ENCODE measurements at regions not wholly inside any gene's neighbourhood (a gene's known extent, or its start where the extent isn't known, plus 50 kb on each side); places are given as distances from the start of the nearest gene placed in this dataset.

DNA sequence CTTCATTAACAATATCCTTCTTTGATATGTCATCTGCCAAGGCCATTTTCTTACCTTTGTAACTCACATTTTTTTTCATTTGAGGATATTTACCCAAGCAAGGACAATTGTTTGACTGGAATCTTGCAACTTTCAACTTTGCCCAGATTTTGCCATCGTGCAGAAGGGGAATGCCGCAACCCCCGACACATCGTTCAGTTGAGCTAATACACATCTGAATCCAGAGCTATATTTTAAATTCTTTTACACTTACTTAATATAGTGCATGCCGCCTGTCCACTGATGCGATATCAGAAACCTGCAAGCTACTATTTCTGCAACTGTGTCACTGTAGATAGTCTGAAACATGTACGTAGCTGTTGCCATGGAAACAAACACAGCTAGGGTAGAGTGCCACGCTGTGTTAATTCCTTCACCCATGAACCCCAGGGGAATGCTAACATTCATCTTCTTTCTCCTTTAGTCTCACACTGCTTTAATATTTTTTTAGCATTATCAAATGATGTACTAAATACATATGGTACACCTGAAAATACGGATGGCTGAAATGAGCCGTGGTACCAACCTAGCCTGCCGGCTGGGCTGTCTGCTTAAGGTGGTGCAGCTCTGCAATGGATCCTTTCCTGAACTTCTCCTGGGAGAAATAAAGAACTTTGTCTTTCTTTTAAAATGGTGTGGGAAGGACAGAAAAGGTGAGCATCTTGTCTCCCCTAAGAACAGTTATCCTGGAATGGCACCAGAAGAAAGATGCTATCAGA, 77.0 kb upstream of the FOXN3 start:
- Histone ChIP-seq H3F3A (replicated peaks; ENCODE audit: insufficient read depth) (no peaks in the 10 kb centered on the region), H3K27me3 (ENCODE audit: insufficient read depth) (no peaks in the 10 kb centered on the region), H3K9me2 (no peaks in the 10 kb centered on the region), H2AFZ (ENCODE audit: low read depth) (no peak overlapping the region), H3K36me3 (replicated peaks in 1 of 2; ENCODE audit: control insufficient read depth in 1 of 2, insufficient read depth in 2 of 2, low read length in 1 of 2) (no peaks in the 10 kb centered on the region), H3K9ac (no peak overlapping the region), H3K4me3 (ENCODE audit: low read depth in 2 of 2, low read length in 1 of 2) (no peak overlapping the region), H3K79me2 (ENCODE audit: insufficient read depth) (no peaks in the 10 kb centered on the region), H3K9me3 (no peaks in the 10 kb centered on the region), H3K4me1 (ENCODE audit: control insufficient read depth in 1 of 2, insufficient read depth in 2 of 2, low read depth in 1 of 2, low read length in 1 of 2) (peaks cover 0 to 8% of the 10 kb centered on the region in 2 experiments; a peak in 2 of 4 replicates), H3K4me2 (no peak overlapping the region), H3K27ac (ENCODE audit: low read depth in 2 of 2, low read length in 1 of 2) (no peak overlapping the region), H4K20me1 (ENCODE audit: insufficient read depth) (no peaks in the 10 kb centered on the region)
- no peak for TF ChIP-seq FOXM1 (IDR thresholded peaks at IDR 0.05; ENCODE audit: low read depth)
- no peak for TF ChIP-seq MAX (IDR thresholded peaks at IDR 0.05; ENCODE audit: low read depth)
- no peak for TF ChIP-seq USF1 (IDR thresholded peaks at IDR 0.05; ENCODE audit: borderline replicate concordance, low read depth)
- no peak for TF ChIP-seq POLR2AphosphoS5 (IDR thresholded peaks at IDR 0.05; ENCODE audit: low read depth, low read length)
- no peak for TF ChIP-seq SIN3A (IDR thresholded peaks at IDR 0.05; ENCODE audit: borderline replicate concordance, low read depth, low read length)
- TF ChIP-seq, protein P1, sequence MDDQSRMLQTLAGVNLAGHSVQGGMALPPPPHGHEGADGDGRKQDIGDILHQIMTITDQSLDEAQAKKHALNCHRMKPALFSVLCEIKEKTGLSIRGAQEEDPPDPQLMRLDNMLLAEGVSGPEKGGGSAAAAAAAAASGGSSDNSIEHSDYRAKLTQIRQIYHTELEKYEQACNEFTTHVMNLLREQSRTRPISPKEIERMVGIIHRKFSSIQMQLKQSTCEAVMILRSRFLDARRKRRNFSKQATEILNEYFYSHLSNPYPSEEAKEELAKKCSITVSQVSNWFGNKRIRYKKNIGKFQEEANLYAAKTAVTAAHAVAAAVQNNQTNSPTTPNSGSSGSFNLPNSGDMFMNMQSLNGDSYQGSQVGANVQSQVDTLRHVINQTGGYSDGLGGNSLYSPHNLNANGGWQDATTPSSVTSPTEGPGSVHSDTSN (IDR thresholded peaks at IDR 0.05): no peak
- TF ChIP-seq EZH2phosphoT487 (IDR thresholded peaks at IDR 0.05; ENCODE audit: borderline replicate concordance, low read depth): no peak
- no peak for TF ChIP-seq RXRA (IDR thresholded peaks at IDR 0.05; ENCODE audit: borderline replicate concordance, low read depth)
- TF ChIP-seq TCF12 (IDR thresholded peaks at IDR 0.05): no peak
- TF ChIP-seq MXI1 (IDR thresholded peaks at IDR 0.05; ENCODE audit: low read depth, low read length): no peak
- TF ChIP-seq, protein P2, sequence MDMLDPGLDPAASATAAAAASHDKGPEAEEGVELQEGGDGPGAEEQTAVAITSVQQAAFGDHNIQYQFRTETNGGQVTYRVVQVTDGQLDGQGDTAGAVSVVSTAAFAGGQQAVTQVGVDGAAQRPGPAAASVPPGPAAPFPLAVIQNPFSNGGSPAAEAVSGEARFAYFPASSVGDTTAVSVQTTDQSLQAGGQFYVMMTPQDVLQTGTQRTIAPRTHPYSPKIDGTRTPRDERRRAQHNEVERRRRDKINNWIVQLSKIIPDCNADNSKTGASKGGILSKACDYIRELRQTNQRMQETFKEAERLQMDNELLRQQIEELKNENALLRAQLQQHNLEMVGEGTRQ (IDR thresholded peaks at IDR 0.05; ENCODE audit: borderline replicate concordance, low read depth, low read length): no peak
- no peak for TF ChIP-seq TAF1 (IDR thresholded peaks at IDR 0.05; ENCODE audit: borderline replicate concordance, low read depth, low read length)
- TF ChIP-seq RCOR1 (IDR thresholded peaks at IDR 0.05; ENCODE audit: low read length): no peak
- TF ChIP-seq GATA2 (CRISPR knock-in tag; IDR thresholded peaks at IDR 0.05): no peak
- no peak for TF ChIP-seq MEF2A (IDR thresholded peaks at IDR 0.05; ENCODE audit: borderline replicate concordance, low read depth)
- no peak for TF ChIP-seq RFX5 (IDR thresholded peaks at IDR 0.05; ENCODE audit: low read length)
- POLR2A ChIA-PET: no interaction called here
- CTCF ChIA-PET: interaction anchor here (1.0 kb wide), 1 partner anchor 19 kb away, joined by 4 read pairs; no protein-coding TSS in a partner anchor
- 90% methylated on average over 11 of the region's 11 CpGs for WGBS (ENCODE audit: low lambda C conversion rate)
- peak; percentile 31 for DNase-seq
